ENCODE measurements at regions not wholly inside any gene's neighbourhood (a gene's known extent, or its start where the extent isn't known, plus 50 kb on each side); places are given as distances from the start of the nearest gene placed in this dataset.

GRCh38 chr1:34356853-34357252 lies 180.1 kb downstream of the C1orf94 start:
- no TSS peak for BruUV-seq (replicated peaks)
- intact Hi-C loops (cut with micrococcal nuclease; ENCODE audit: unreplicated experiment): no loop called here
- POLR2A ChIA-PET: no interaction called here

GRCh38 chr1:34358636-34359035 lies 181.9 kb downstream of the C1orf94 start:
- no peak overlapping the region for H3K4me2 ChIP-seq (ENCODE audit: low read length)
- H3K9me3 ChIP-seq (ENCODE audit: low read length): no peaks in the 10 kb centered on the region
- H4K20me1 ChIP-seq (ENCODE audit: insufficient read depth, low read length): no peaks in the 10 kb centered on the region
- TF ChIP-seq EZH2phosphoT487 (IDR thresholded peaks at IDR 0.05; ENCODE audit: borderline replicate concordance, low read depth, low read length) (no peak), CTCF (conservative IDR thresholded peaks at IDR 0.05; ENCODE audit: low read length) (no peak)
- no peak overlapping the region for H3K4me3 ChIP-seq (ENCODE audit: low read depth, low read length, poor library complexity, severe bottlenecking)
- ChIA-PET CTCF (ENCODE audit: unreplicated experiment) (no interaction called here), POLR2A (interaction anchor here (1.0 kb wide), 1 partner anchor 33 kb away, joined by 7 read pairs; no protein-coding TSS in a partner anchor)
- no peak overlapping the region for H2AFZ ChIP-seq (ENCODE audit: low read length)
- no peaks in the 10 kb centered on the region for H3K4me1 ChIP-seq (ENCODE audit: insufficient read depth, low read length, poor library complexity, severe bottlenecking)
- BruUV-seq (replicated peaks): no TSS peak
- intact Hi-C loops (cut with micrococcal nuclease; ENCODE audit: unreplicated experiment): no loop called here
- H3K36me3 ChIP-seq (ENCODE audit: insufficient read depth, low read length): no peaks in the 10 kb centered on the region
- no peaks in the 10 kb centered on the region for H3K79me2 ChIP-seq (ENCODE audit: insufficient read depth, low read depth, low read length)
- no peak for DNase-seq (ENCODE audit: low spot score)
- H3K9me2 ChIP-seq (ENCODE audit: insufficient read depth, low read length): no peaks in the 10 kb centered on the region
- no peak overlapping the region for H3K27ac ChIP-seq (ENCODE audit: low read depth, low read length, poor library complexity, severe bottlenecking)

More at GRCh38 chr1:34356853-34357252, 180.1 kb downstream of the C1orf94 start:
- no peaks in the 10 kb centered on the region for H4K20me1 ChIP-seq (ENCODE audit: insufficient read depth, low read length)
- H3K4me1 ChIP-seq (ENCODE audit: insufficient read depth, low read length, poor library complexity, severe bottlenecking): no peaks in the 10 kb centered on the region
- no peak overlapping the region for H3K4me3 ChIP-seq (ENCODE audit: low read depth, low read length, poor library complexity, severe bottlenecking)
- no peak overlapping the region for H2AFZ ChIP-seq (ENCODE audit: low read length)
- DNase-seq (ENCODE audit: low spot score): no peak
- no peaks in the 10 kb centered on the region for H3K9me2 ChIP-seq (ENCODE audit: insufficient read depth, low read length)
- H3K9me3 ChIP-seq (ENCODE audit: low read length): no peaks in the 10 kb centered on the region
- no peak for TF ChIP-seq CTCF (conservative IDR thresholded peaks at IDR 0.05; ENCODE audit: low read length)
- no peak overlapping the region for H3K27ac ChIP-seq (ENCODE audit: low read depth, low read length, poor library complexity, severe bottlenecking)
- no peaks in the 10 kb centered on the region for H3K36me3 ChIP-seq (ENCODE audit: insufficient read depth, low read length)
- CTCF ChIA-PET (ENCODE audit: unreplicated experiment): no interaction called here
- no peak overlapping the region for H3K4me2 ChIP-seq (ENCODE audit: low read length)
- H3K79me2 ChIP-seq (ENCODE audit: insufficient read depth, low read depth, low read length): no peaks in the 10 kb centered on the region

- H3K4me3 ChIP-seq (ENCODE audit: low read depth, low read length, poor library complexity, severe bottlenecking): no peak overlapping the region
- POLR2A ChIA-PET: interaction anchor here (1.0 kb wide), 1 partner anchor 32 kb away, joined by 7 read pairs; no protein-coding TSS in a partner anchor
- intact Hi-C loops (cut with micrococcal nuclease; ENCODE audit: unreplicated experiment): no loop called here
- no peaks in the 10 kb centered on the region for H4K20me1 ChIP-seq (ENCODE audit: insufficient read depth, low read length)
- H3K9me3 ChIP-seq (ENCODE audit: low read length): no peaks in the 10 kb centered on the region
- CTCF ChIA-PET (ENCODE audit: unreplicated experiment): no interaction called here
- TF ChIP-seq EZH2phosphoT487 (IDR thresholded peaks at IDR 0.05; ENCODE audit: borderline replicate concordance, low read depth, low read length): no peak
- TF ChIP-seq CTCF (conservative IDR thresholded peaks at IDR 0.05; ENCODE audit: low read length): no peak
- BruUV-seq (replicated peaks): no TSS peak
- H2AFZ ChIP-seq (ENCODE audit: low read length): no peak overlapping the region
- no peaks in the 10 kb centered on the region for H3K79me2 ChIP-seq (ENCODE audit: insufficient read depth, low read depth, low read length)
- H3K4me1 ChIP-seq (ENCODE audit: insufficient read depth, low read length, poor library complexity, severe bottlenecking): no peaks in the 10 kb centered on the region
- no peak for DNase-seq (ENCODE audit: low spot score)
- no peak overlapping the region for H3K27ac ChIP-seq (ENCODE audit: low read depth, low read length, poor library complexity, severe bottlenecking)
- no peak overlapping the region for H3K4me2 ChIP-seq (ENCODE audit: low read length)
- no peaks in the 10 kb centered on the region for H3K36me3 ChIP-seq (ENCODE audit: insufficient read depth, low read length)
- H3K9me2 ChIP-seq (ENCODE audit: insufficient read depth, low read length): no peaks in the 10 kb centered on the region
Observed at GRCh38 chr1:34359411-34359810, 182.7 kb downstream of the C1orf94 start.

Data from OCI-LY7 (cell line).